ENCODE measurements at regions not wholly inside any gene's neighbourhood (a gene's known extent, or its start where the extent isn't known, plus 50 kb on each side); places are given as distances from the start of the nearest gene placed in this dataset.

DNA sequence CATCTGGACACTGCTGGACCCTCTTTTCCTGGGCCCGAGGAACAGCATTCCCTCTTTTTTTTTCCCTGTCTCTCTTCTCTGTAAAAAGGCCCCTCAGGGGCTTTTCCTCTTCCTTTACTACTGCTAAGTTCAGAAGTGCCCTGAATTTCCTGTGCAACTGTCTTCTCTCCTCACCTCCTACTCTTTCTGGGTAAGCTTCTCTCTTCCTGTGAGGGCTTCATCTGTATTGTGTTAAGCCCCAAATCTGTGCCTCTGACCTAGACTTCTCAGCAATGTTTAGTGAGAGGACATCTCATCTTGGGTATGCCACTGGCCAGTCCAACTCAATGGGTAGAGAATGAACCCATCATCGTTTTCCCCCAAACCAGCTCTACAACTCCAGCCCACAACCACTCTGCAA lies 174.2 kb downstream of the PTEN start:
- Histone ChIP-seq H3K4me3 (ENCODE audit: low read depth in 1 of 3, low read length in 3 of 3) (no peak overlapping the region), H3K4me1 (ENCODE audit: control insufficient read depth in 3 of 3, insufficient read depth in 2 of 3, low read depth in 1 of 3, low read length in 2 of 3) (peaks cover 0 to 11% (median 8%) of the 10 kb centered on the region in 3 donors), H3K27me3 (ENCODE audit: control insufficient read depth in 3 of 3, insufficient read depth in 3 of 3, low read length in 3 of 3) (no peaks in the 10 kb centered on the region), H3K9me3 (ENCODE audit: control insufficient read depth in 2 of 2, insufficient read depth in 1 of 2, low read depth in 1 of 2, low read length in 1 of 2) (no peaks in the 10 kb centered on the region), H3K27ac (ENCODE audit: low read depth in 1 of 3, low read length in 2 of 3) (no peak overlapping the region), H3K36me3 (ENCODE audit: control insufficient read depth in 3 of 3, insufficient read depth in 2 of 3, low read depth in 1 of 3, low read length in 3 of 3) (no peaks in the 10 kb centered on the region)
- FAIRE-seq (no peak), DNase-seq (no peak)
- WGBS, 3 donors: 63 to 81% (median 66%) methylated on average over 2 of the region's 2 CpGs

DNA sequence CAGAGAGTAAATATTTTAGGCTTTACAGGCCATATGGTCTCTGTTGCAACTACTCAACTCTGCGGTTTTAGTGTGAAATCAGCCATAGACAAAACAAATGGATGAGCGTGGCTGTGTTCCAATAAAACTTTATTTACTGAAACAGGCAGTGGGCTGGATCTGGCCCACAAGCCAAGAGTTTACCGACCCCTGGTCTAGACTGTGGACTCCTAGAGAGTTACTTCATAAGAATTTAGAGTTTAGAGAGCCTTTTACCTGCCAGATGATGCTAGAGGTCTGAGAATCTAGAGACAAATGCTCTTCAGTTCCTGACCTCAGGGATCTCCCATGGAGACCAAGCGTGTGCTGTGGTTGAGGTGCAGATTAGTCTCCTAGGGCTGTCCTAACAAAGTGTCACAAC lies 174.8 kb downstream of the PTEN start:
- WGBS, 3 donors: 74 to 88% (median 85%) methylated on average over 4 of the region's 4 CpGs
- no peak for FAIRE-seq
- Histone ChIP-seq H3K9me3 (ENCODE audit: control insufficient read depth in 2 of 2, insufficient read depth in 1 of 2, low read depth in 1 of 2, low read length in 1 of 2) (no peaks in the 10 kb centered on the region), H3K27ac (ENCODE audit: low read depth in 1 of 3, low read length in 2 of 3) (no peak overlapping the region), H3K27me3 (ENCODE audit: control insufficient read depth in 3 of 3, insufficient read depth in 3 of 3, low read length in 3 of 3) (no peaks in the 10 kb centered on the region), H3K36me3 (ENCODE audit: control insufficient read depth in 3 of 3, insufficient read depth in 2 of 3, low read depth in 1 of 3, low read length in 3 of 3) (no peaks in the 10 kb centered on the region), H3K4me1 (ENCODE audit: control insufficient read depth in 3 of 3, insufficient read depth in 2 of 3, low read depth in 1 of 3, low read length in 2 of 3) (peaks cover 0 to 17% (median 8%) of the 10 kb centered on the region in 3 donors), H3K4me3 (ENCODE audit: low read depth in 1 of 3, low read length in 3 of 3) (no peak overlapping the region)
- DNase-seq: peak in 1 of 2 donors; percentile 11

- no peak for FAIRE-seq
- WGBS, 3 donors: 70 to 90% (median 84%) methylated on average over 6 of the region's 6 CpGs
- no peaks in the 10 kb centered on the region for H3K27me3 ChIP-seq (ENCODE audit: control insufficient read depth in 3 of 3, insufficient read depth in 3 of 3, low read length in 3 of 3)
- peaks cover 0 to 13% (median 8%) of the 10 kb centered on the region in 3 donors for H3K4me1 ChIP-seq (ENCODE audit: control insufficient read depth in 3 of 3, insufficient read depth in 2 of 3, low read depth in 1 of 3, low read length in 2 of 3)
- H3K36me3 ChIP-seq (ENCODE audit: control insufficient read depth in 3 of 3, insufficient read depth in 2 of 3, low read depth in 1 of 3, low read length in 3 of 3): no peaks in the 10 kb centered on the region
- H3K9me3 ChIP-seq (ENCODE audit: control insufficient read depth in 2 of 2, insufficient read depth in 1 of 2, low read depth in 1 of 2, low read length in 1 of 2): no peaks in the 10 kb centered on the region
- no peak overlapping the region for H3K4me3 ChIP-seq (ENCODE audit: low read depth in 1 of 3, low read length in 3 of 3)
- no peak overlapping the region for H3K27ac ChIP-seq (ENCODE audit: low read depth in 1 of 3, low read length in 2 of 3)
- DNase-seq: no peak
These were observed 176.2 kb downstream of the PTEN start for GRCh38 chr10:88039496-88040200.

DNA sequence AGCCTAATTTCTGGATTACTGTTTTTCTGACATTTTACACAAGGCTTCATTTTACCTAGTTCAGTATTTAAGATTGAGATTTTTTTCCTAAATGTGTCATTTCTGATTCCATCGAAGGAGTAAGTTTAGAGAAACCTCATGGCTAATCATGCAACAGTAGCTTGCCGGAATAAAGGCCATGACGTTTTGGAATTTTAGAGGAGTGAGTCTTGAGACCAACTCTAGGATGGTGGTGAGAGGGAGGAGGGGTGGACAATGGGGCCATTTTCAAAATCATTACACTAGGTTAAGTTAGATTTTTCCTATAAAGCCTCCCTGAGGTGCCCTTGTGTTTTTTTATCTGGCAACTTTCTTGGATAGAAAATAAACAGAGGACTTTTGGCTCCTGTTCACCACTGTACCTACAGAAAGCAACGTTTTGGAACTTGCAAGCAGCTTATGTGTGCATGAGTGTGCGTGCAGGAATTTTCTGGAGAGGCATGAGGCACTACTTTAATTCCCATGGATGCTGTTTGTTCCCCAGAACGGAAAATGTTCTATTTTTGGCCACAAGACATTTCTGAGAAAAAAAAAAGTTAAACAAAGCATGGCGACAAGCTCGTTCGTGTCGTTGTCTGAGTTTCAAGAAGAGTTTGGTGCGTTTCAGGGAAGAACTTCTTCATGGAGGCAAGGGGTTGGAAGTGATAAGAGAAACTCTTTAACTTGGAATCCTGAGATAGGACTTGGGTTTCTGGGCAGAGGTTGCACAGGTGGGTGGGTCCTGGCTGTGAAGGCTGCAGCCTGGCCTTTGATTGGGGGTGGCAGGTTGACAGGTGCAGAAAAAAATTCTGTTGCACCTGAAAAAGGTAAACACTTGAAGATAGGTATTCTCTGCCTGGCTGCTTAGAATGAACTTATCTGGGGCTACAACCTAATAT lies 178.1 kb downstream of the PTEN start:
- no peak overlapping the region for H3K4me3 ChIP-seq (ENCODE audit: low read depth in 1 of 3, low read length in 3 of 3)
- DNase-seq: peak; percentile 23 to 50
- H3K27ac ChIP-seq (ENCODE audit: low read depth in 1 of 3, low read length in 2 of 3): peak overlapping the region in 2 of 3 donors; percentile 13 to 57
- no peaks in the 10 kb centered on the region for H3K36me3 ChIP-seq (ENCODE audit: control insufficient read depth in 3 of 3, insufficient read depth in 2 of 3, low read depth in 1 of 3, low read length in 3 of 3)
- WGBS, 3 donors: 36 to 51% (median 45%) methylated on average over 11 of the region's 11 CpGs
- H3K27me3 ChIP-seq (ENCODE audit: control insufficient read depth in 3 of 3, insufficient read depth in 3 of 3, low read length in 3 of 3): no peaks in the 10 kb centered on the region
- FAIRE-seq: no peak
- no peaks in the 10 kb centered on the region for H3K9me3 ChIP-seq (ENCODE audit: control insufficient read depth in 2 of 2, insufficient read depth in 1 of 2, low read depth in 1 of 2, low read length in 1 of 2)
- peaks cover 0 to 13% (median 8%) of the 10 kb centered on the region in 3 donors for H3K4me1 ChIP-seq (ENCODE audit: control insufficient read depth in 3 of 3, insufficient read depth in 2 of 3, low read depth in 1 of 3, low read length in 2 of 3)

- no peak for FAIRE-seq
- peak overlapping the region in 2 of 3 donors; percentile 10 to 57 for H3K27ac ChIP-seq (ENCODE audit: low read depth in 1 of 3, low read length in 2 of 3)
These were observed 179.0 kb downstream of the PTEN start for GRCh38 chr10:88042160-88043100.

GRCh38 chr10:88045096-88045495 lies 181.7 kb downstream of the PTEN start:
- no peak for FAIRE-seq
- 86 to 92% (median 89%) methylated on average over 5 of the region's 5 CpGs for WGBS, 3 donors
- Histone ChIP-seq H3K4me3 (ENCODE audit: low read depth in 1 of 3, low read length in 3 of 3) (no peak overlapping the region), H3K36me3 (ENCODE audit: control insufficient read depth in 3 of 3, insufficient read depth in 2 of 3, low read depth in 1 of 3, low read length in 3 of 3) (no peaks in the 10 kb centered on the region), H3K9me3 (ENCODE audit: control insufficient read depth in 2 of 2, insufficient read depth in 1 of 2, low read depth in 1 of 2, low read length in 1 of 2) (no peaks in the 10 kb centered on the region), H3K27me3 (ENCODE audit: control insufficient read depth in 3 of 3, insufficient read depth in 3 of 3, low read length in 3 of 3) (no peaks in the 10 kb centered on the region), H3K27ac (ENCODE audit: low read depth in 1 of 3, low read length in 2 of 3) (peak overlapping the region in 1 of 3 donors; percentile 57), H3K4me1 (ENCODE audit: control insufficient read depth in 3 of 3, insufficient read depth in 2 of 3, low read depth in 1 of 3, low read length in 2 of 3) (peaks cover 0 to 13% (median 8%) of the 10 kb centered on the region in 3 donors)
- DNase-seq: no peak

More at GRCh38 chr10:88042160-88043100, 179.0 kb downstream of the PTEN start:
- 71 to 79% (median 72%) methylated on average over 19 of the region's 19 CpGs for WGBS, 3 donors
- no peaks in the 10 kb centered on the region for H3K27me3 ChIP-seq (ENCODE audit: control insufficient read depth in 3 of 3, insufficient read depth in 3 of 3, low read length in 3 of 3)
- H3K9me3 ChIP-seq (ENCODE audit: control insufficient read depth in 2 of 2, insufficient read depth in 1 of 2, low read depth in 1 of 2, low read length in 1 of 2): no peaks in the 10 kb centered on the region
- H3K36me3 ChIP-seq (ENCODE audit: control insufficient read depth in 3 of 3, insufficient read depth in 2 of 3, low read depth in 1 of 3, low read length in 3 of 3): no peaks in the 10 kb centered on the region
- no peak overlapping the region for H3K4me3 ChIP-seq (ENCODE audit: low read depth in 1 of 3, low read length in 3 of 3)
- no peak for DNase-seq
- peaks cover 0 to 13% (median 8%) of the 10 kb centered on the region in 3 donors for H3K4me1 ChIP-seq (ENCODE audit: control insufficient read depth in 3 of 3, insufficient read depth in 2 of 3, low read depth in 1 of 3, low read length in 2 of 3)

DNA sequence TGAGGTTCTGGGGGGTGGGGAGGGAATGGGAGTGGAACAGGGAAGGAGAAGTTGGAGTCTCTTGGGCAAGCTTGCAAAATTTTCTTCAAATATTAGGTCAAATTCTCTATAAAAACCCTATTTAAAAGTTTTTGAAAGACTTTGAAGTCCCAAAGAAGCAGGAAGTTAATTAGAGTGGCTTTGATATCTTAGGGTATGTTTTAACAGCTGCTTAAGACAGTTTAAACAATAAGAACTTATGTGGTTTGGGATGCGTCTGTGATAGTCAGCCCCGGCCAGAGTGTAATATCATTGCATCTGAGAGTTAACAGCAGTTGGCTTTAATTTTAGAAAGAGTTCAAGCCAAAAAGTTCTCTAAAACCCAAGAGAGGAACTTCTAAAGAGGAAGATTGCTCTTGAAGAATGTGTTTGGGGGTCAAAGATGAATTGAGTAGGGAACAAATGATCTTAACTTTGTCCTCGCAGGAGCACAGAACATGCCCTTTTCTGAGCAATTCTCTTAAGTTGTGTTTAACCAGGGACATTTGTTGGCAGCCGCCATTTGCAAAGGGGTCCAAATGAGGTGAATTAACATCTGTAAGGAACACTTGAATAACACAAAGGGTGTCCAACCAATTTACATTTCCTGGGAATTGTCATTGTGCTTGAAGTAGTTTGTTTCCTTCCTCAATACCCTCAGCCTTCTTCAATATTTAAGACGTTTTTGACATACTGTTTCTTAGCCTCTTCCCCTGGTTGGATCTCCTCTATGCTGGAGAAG lies 182.4 kb downstream of the PTEN start:
- WGBS, 3 donors: 51 to 74% (median 73%) methylated on average over 5 of the region's 5 CpGs
- Histone ChIP-seq H3K27me3 (ENCODE audit: control insufficient read depth in 3 of 3, insufficient read depth in 3 of 3, low read length in 3 of 3) (no peaks in the 10 kb centered on the region), H3K27ac (ENCODE audit: low read depth in 1 of 3, low read length in 2 of 3) (peak overlapping the region in 1 of 3 donors; percentile 52), H3K4me1 (ENCODE audit: control insufficient read depth in 3 of 3, insufficient read depth in 2 of 3, low read depth in 1 of 3, low read length in 2 of 3) (peaks cover 0 to 13% (median 8%) of the 10 kb centered on the region in 3 donors), H3K4me3 (ENCODE audit: low read depth in 1 of 3, low read length in 3 of 3) (no peak overlapping the region), H3K36me3 (ENCODE audit: control insufficient read depth in 3 of 3, insufficient read depth in 2 of 3, low read depth in 1 of 3, low read length in 3 of 3) (no peaks in the 10 kb centered on the region), H3K9me3 (ENCODE audit: control insufficient read depth in 2 of 2, insufficient read depth in 1 of 2, low read depth in 1 of 2, low read length in 1 of 2) (no peaks in the 10 kb centered on the region)
- FAIRE-seq (no peak), DNase-seq (no peak)

Data from small intestine (tissue), 7 donors.